NT2/D1 (cell line): ENCODE measurements at regions not wholly inside any gene's neighbourhood (a gene's known extent, or its start where the extent isn't known, plus 50 kb on each side); places are given as distances from the start of the nearest gene placed in this dataset.

Source experiments
- DNase-seq: peaks from one replicate; pipeline ENCODE4 v3.0.0-alpha.2; 2011; ENCODE audit warnings: low read depth, low spot score
- H3K27me3 ChIP-seq: 2 replicates; pipeline ENCODE4 v1.6.0; 2011; ENCODE audit warnings: mild to moderate bottlenecking; ENCODE audit not compliant: insufficient read length, insufficient read depth
- H3K36me3 ChIP-seq: 2 replicates; pipeline ENCODE4 v1.6.1; 2011; ENCODE audit warnings: mild to moderate bottlenecking, low read length, mixed read lengths; ENCODE audit not compliant: insufficient read depth, insufficient read length
- H3K4me1 ChIP-seq: 2 replicates; pipeline ENCODE4 v1.5.1; 2011; ENCODE audit not compliant: insufficient read depth, insufficient read length
- H3K4me3 ChIP-seq: 2 replicates; pipeline ENCODE4 v1.5.1; 2011; ENCODE audit warnings: low read depth; ENCODE audit not compliant: insufficient read length
- H3K9ac ChIP-seq: 2 replicates; pipeline ENCODE4 v1.6.0; 2011; ENCODE audit warnings: low read depth; ENCODE audit not compliant: insufficient read length
- H3K9me3 ChIP-seq: 2 replicates; pipeline ENCODE4 v1.5.1; 2011; ENCODE audit warnings: mild to moderate bottlenecking, low read length; ENCODE audit not compliant: insufficient read depth
- SUZ12 ChIP-seq: IDR thresholded peaks from 2 replicates; pipeline ENCODE4 v1.6.1; 2011; ENCODE audit not compliant: insufficient read length, insufficient read depth; ENCODE audit errors: extremely low read depth
- YY1 ChIP-seq: IDR thresholded peaks from 2 replicates; pipeline ENCODE4 v1.6.1; 2011; ENCODE audit not compliant: insufficient read length, insufficient read depth
- ZNF274 ChIP-seq: IDR thresholded peaks from 2 replicates; pipeline ENCODE4 v1.6.1; 2011; ENCODE audit warnings: mild to moderate bottlenecking, low read depth, low read length

- Histone ChIP-seq H3K9me3 (no peaks in the 10 kb centered on the region), H3K9ac (no peak overlapping the region), H3K4me1 (no peaks in the 10 kb centered on the region), H3K27me3 (no peaks in the 10 kb centered on the region), H3K4me3 (no peak overlapping the region), H3K36me3 (no peaks in the 10 kb centered on the region)
- no peak for DNase-seq
- TF ChIP-seq ZNF274, result no peak
- no peak for TF ChIP-seq SUZ12
- no peak for TF ChIP-seq YY1
Measured at GRCh38 chr6:24072038-24072746, 53.8 kb upstream of the NRSN1 start.

GRCh38 chr6:24076011-24076410 lies 50.0 kb upstream of the NRSN1 start:
- H3K4me1 ChIP-seq, result no peaks in the 10 kb centered on the region
- H3K4me3 ChIP-seq, result no peak overlapping the region
- no peaks in the 10 kb centered on the region for H3K36me3 ChIP-seq
- DNase-seq, result no peak
- no peak overlapping the region for H3K9ac ChIP-seq
- H3K27me3 ChIP-seq, result no peaks in the 10 kb centered on the region
- H3K9me3 ChIP-seq, result no peaks in the 10 kb centered on the region
- TF ChIP-seq SUZ12 (no peak), ZNF274 (no peak), YY1 (no peak)
